ENCODE measurements at regions not wholly inside any gene's neighbourhood (a gene's known extent, or its start where the extent isn't known, plus 50 kb on each side); places are given as distances from the start of the nearest gene placed in this dataset.

- H3K4me1 ChIP-seq = no peaks in the 10 kb centered on the region
- H3K4me3 ChIP-seq = no peak overlapping the region
- no peak for TF ChIP-seq POLR2A (IDR thresholded peaks at IDR 0.05)
- no peak for TF ChIP-seq POLR2AphosphoS5 (IDR thresholded peaks at IDR 0.05; ENCODE audit: insufficient read depth in 1 of 2, low read depth in 1 of 2)
- no peak for TF ChIP-seq CTCF (IDR thresholded peaks at IDR 0.05)
- H3K36me3 ChIP-seq = no peaks in the 10 kb centered on the region
- H3K27ac ChIP-seq = no peak overlapping the region
- no peaks in the 10 kb centered on the region for H3K9me3 ChIP-seq
- no peaks in the 10 kb centered on the region for H3K27me3 ChIP-seq
- intact Hi-C loops (cut with DNase I) = no loop called here
- DNase-seq (ENCODE audit: extremely low spot score in 2 of 2) = no peak
Observed at GRCh38 chr4:176611381-176611780, 181.3 kb downstream of the VEGFC start.

GRCh38 chr4:176611951-176612350, 180.8 kb downstream of the VEGFC start:
- no peaks in the 10 kb centered on the region for H3K4me1 ChIP-seq
- no peak for DNase-seq (ENCODE audit: extremely low spot score in 2 of 2)
- H3K27ac ChIP-seq = no peak overlapping the region
- no peak for TF ChIP-seq CTCF (IDR thresholded peaks at IDR 0.05)
- no peak for TF ChIP-seq POLR2AphosphoS5 (IDR thresholded peaks at IDR 0.05; ENCODE audit: insufficient read depth in 1 of 2, low read depth in 1 of 2)
- TF ChIP-seq POLR2A (IDR thresholded peaks at IDR 0.05) = no peak
- H3K36me3 ChIP-seq = no peaks in the 10 kb centered on the region
- H3K4me3 ChIP-seq = no peak overlapping the region
- intact Hi-C loops (cut with DNase I) = no loop called here
- no peaks in the 10 kb centered on the region for H3K9me3 ChIP-seq
- no peaks in the 10 kb centered on the region for H3K27me3 ChIP-seq

GRCh38 chr4:176614793-176615192, 177.9 kb downstream of the VEGFC start:
- no peak for DNase-seq (ENCODE audit: extremely low spot score in 2 of 2)
- intact Hi-C loops (cut with DNase I) = no loop called here
- Histone ChIP-seq H3K9me3 (no peaks in the 10 kb centered on the region), H3K4me3 (no peak overlapping the region), H3K36me3 (no peaks in the 10 kb centered on the region), H3K27me3 (no peaks in the 10 kb centered on the region), H3K4me1 (no peaks in the 10 kb centered on the region), H3K27ac (no peak overlapping the region)
- TF ChIP-seq CTCF (IDR thresholded peaks at IDR 0.05) (no peak), POLR2AphosphoS5 (IDR thresholded peaks at IDR 0.05; ENCODE audit: insufficient read depth in 1 of 2, low read depth in 1 of 2) (no peak), POLR2A (IDR thresholded peaks at IDR 0.05) (no peak)

- no peaks in the 10 kb centered on the region for H3K4me1 ChIP-seq
- intact Hi-C loops (cut with DNase I) = no loop called here
- DNase-seq (ENCODE audit: extremely low spot score in 2 of 2) = no peak
- TF ChIP-seq POLR2AphosphoS5 (IDR thresholded peaks at IDR 0.05; ENCODE audit: insufficient read depth in 1 of 2, low read depth in 1 of 2) = no peak
- no peak for TF ChIP-seq POLR2A (IDR thresholded peaks at IDR 0.05)
- no peak for TF ChIP-seq CTCF (IDR thresholded peaks at IDR 0.05)
- no peaks in the 10 kb centered on the region for H3K9me3 ChIP-seq
- no peak overlapping the region for H3K27ac ChIP-seq
- no peak overlapping the region for H3K4me3 ChIP-seq
- H3K36me3 ChIP-seq = no peaks in the 10 kb centered on the region
- no peaks in the 10 kb centered on the region for H3K27me3 ChIP-seq
Observed at GRCh38 chr4:176616151-176616550, 176.6 kb downstream of the VEGFC start.

- intact Hi-C loops (cut with DNase I) = no loop called here
- no peak overlapping the region for H3K4me3 ChIP-seq
- DNase-seq (ENCODE audit: extremely low spot score in 2 of 2) = no peak
- no peaks in the 10 kb centered on the region for H3K9me3 ChIP-seq
- no peaks in the 10 kb centered on the region for H3K36me3 ChIP-seq
- TF ChIP-seq POLR2A (IDR thresholded peaks at IDR 0.05) (no peak), CTCF (IDR thresholded peaks at IDR 0.05) (no peak), POLR2AphosphoS5 (IDR thresholded peaks at IDR 0.05; ENCODE audit: insufficient read depth in 1 of 2, low read depth in 1 of 2) (no peak)
- no peak overlapping the region for H3K27ac ChIP-seq
- H3K4me1 ChIP-seq = no peaks in the 10 kb centered on the region
- no peaks in the 10 kb centered on the region for H3K27me3 ChIP-seq
Observed at GRCh38 chr4:176618138-176618537, 174.6 kb downstream of the VEGFC start.

All from vagina (tissue), 2 donors.